K562 (cell line): ENCODE measurements at regions not wholly inside any gene's neighbourhood (a gene's known extent, or its start where the extent isn't known, plus 50 kb on each side); places are given as distances from the start of the nearest gene placed in this dataset.
A peak's percentile ranks its signal among the peaks of the same experiment; 100 is the strongest.

Experiments used
- BRF2 ChIP-seq: IDR thresholded peaks from 3 replicates; pipeline ENCODE4 v1.6.1; 2011; ENCODE audit warnings: borderline replicate concordance, mild to moderate bottlenecking; ENCODE audit not compliant: insufficient read length, insufficient read depth
- FOXM1 ChIP-seq, 2 experiments: fragments of 450-650 bp in 1 of 2; sonication (generic) in 1 of 2; formaldehyde crosslinking in 1 of 2; IDR thresholded peaks; 2 replicates each; pipeline versions ENCODE4 v1.6.1 to v1.9.0; 2017 to 2022; ENCODE audit warnings: low read depth in 2 of 2, mild to moderate bottlenecking in 2 of 2, missing genetic modification reagents in 1 of 2, moderate library complexity in 1 of 2
- GABPA ChIP-seq: fragments of 200-800 bp; sonication (Bioruptor generic); conservative IDR thresholded peaks from 2 replicates; pipeline ENCODE4 v1.6.1; 2016; ENCODE audit warnings: low read depth, missing genetic modification characterization, missing compliant biosample characterization
- MNT ChIP-seq, 2 experiments: fragments of 450-650 bp; conservative IDR thresholded peaks; 2 replicates each; pipeline ENCODE4 v1.6.1; 2017; ENCODE audit warnings: mild to moderate bottlenecking in 2 of 2, moderate library complexity in 2 of 2
- NBN ChIP-seq: fragments of 450-650 bp; IDR thresholded peaks from 2 replicates; pipeline ENCODE4 v1.6.1; 2016; ENCODE audit warnings: low read depth, mild to moderate bottlenecking
- NCOA1 ChIP-seq: fragments of 450-650 bp; IDR thresholded peaks from 2 replicates; pipeline ENCODE4 v1.6.1; 2016; ENCODE audit warnings: low read depth
- NFE2 ChIP-seq: IDR thresholded peaks from 2 replicates; pipeline ENCODE4 v1.6.1; 2014; ENCODE audit warnings: antibody characterized with exemption, low read depth
- NFE2L1 ChIP-seq: fragments of 450-650 bp; IDR thresholded peaks from 2 replicates; pipeline ENCODE4 v1.6.1; 2016; ENCODE audit warnings: missing genetic modification characterization, low read depth, mild to moderate bottlenecking, missing compliant biosample characterization, moderate library complexity, borderline replicate concordance
- PBX2 ChIP-seq, 2 experiments: IDR thresholded peaks in 1 of 2; conservative IDR thresholded peaks in 1 of 2; 2 replicates each; pipeline ENCODE4 v1.6.1; 2016; ENCODE audit warnings: low read depth in 2 of 2, mild to moderate bottlenecking in 1 of 2, missing compliant biosample characterization in 1 of 2, missing genetic modification characterization in 1 of 2, moderate library complexity in 1 of 2
- RCOR1 ChIP-seq, 2 experiments: IDR thresholded peaks; 2 replicates each; pipeline ENCODE4 v1.6.1; 2012; ENCODE audit warnings: low read depth in 2 of 2, low read length in 2 of 2, borderline replicate concordance in 1 of 2, improper control_type of control experiment in 1 of 2
- SIN3B ChIP-seq: fragments of 450-650 bp; IDR thresholded peaks from 2 replicates; pipeline ENCODE4 v1.6.1; 2017; ENCODE audit warnings: low read depth, mild to moderate bottlenecking, moderate library complexity
- TARDBP ChIP-seq: fragments of 450-650 bp; IDR thresholded peaks from 2 replicates; pipeline ENCODE4 v1.6.1; 2016
- ZNF318 ChIP-seq, 2 experiments: fragments of 450-650 bp; IDR thresholded peaks; 2 replicates each; pipeline ENCODE4 v1.6.1; 2016; ENCODE audit warnings: mild to moderate bottlenecking in 2 of 2, borderline replicate concordance in 1 of 2, low read depth in 1 of 2, moderate library complexity in 1 of 2

- TF ChIP-seq GABPA (no peak), RCOR1 (IDR thresholded peaks at IDR 0.05; ENCODE audit: borderline replicate concordance in 1 of 2, low read depth in 2 of 2, low read length in 2 of 2) (peak in 1 of 2 experiments; percentile 72; a peak in 1 of 4 replicates), MNT (conservative IDR thresholded peaks at IDR 0.05) (0 out of 4 replicates have a peak, but pooled peaks of 1 of the 2 experiments have one; percentile 23), NFE2 (no peak), BRF2 (no peak), NCOA1 (no peak), PBX2 (CRISPR knock-in tag; IDR thresholded peaks at IDR 0.05; ENCODE audit: low read depth) (no peak), PBX2 (tag; conservative IDR thresholded peaks at IDR 0.05; ENCODE audit: low read depth) (peak; percentile 42; the same call in 1 of the 2 replicates), ZNF318 (IDR thresholded peaks at IDR 0.05; ENCODE audit: borderline replicate concordance in 1 of 2, low read depth in 1 of 2) (no peak), NFE2L1 (tag) (no peak), TARDBP (no peak), FOXM1 (IDR thresholded peaks at IDR 0.05; ENCODE audit: low read depth) (peak; percentile 36), FOXM1 (CRISPR knock-in tag; IDR thresholded peaks at IDR 0.05; ENCODE audit: low read depth) (no peak), SIN3B (no peak), NBN (no peak)
Measured at GRCh38 chr3:171511450-171511849, 51.2 kb upstream of the TNIK start (continued).
